Chondrocyte (in vitro differentiated cells): ENCODE measurements at regions not wholly inside any gene's neighbourhood (a gene's known extent, or its start where the extent isn't known, plus 50 kb on each side); places are given as distances from the start of the nearest gene placed in this dataset.

Experiments used
- DNase-seq: peaks from one replicate; pipeline ENCODE4 v3.0.0; 2021; ENCODE audit warnings: mixed read lengths, low spot score
- H3K27ac Mint-ChIP-seq: one replicate; pipeline ENCODE4 v1.8.0; 2021; ENCODE audit warnings: mild to moderate bottlenecking, moderate library complexity, mixed read lengths; ENCODE audit not compliant: unreplicated experiment
- H3K27me3 Mint-ChIP-seq: 2 replicates; pipeline ENCODE4 v1.8.0; 2021; ENCODE audit warnings: low read depth, mixed read lengths
- H3K36me3 Mint-ChIP-seq: 2 replicates; pipeline ENCODE4 v1.8.0; 2021; ENCODE audit warnings: low read depth, mixed read lengths
- H3K4me1 Mint-ChIP-seq: 2 replicates; pipeline ENCODE4 v1.8.0; 2021; ENCODE audit warnings: low read depth, mild to moderate bottlenecking, mixed read lengths
- H3K4me3 Mint-ChIP-seq: one replicate; pipeline ENCODE4 v1.8.0; 2021; ENCODE audit warnings: mild to moderate bottlenecking, moderate library complexity, mixed read lengths; ENCODE audit not compliant: unreplicated experiment
- H3K9me3 Mint-ChIP-seq: 2 replicates; pipeline ENCODE4 v1.8.0; 2021; ENCODE audit warnings: low read depth, mixed read lengths
- CTCF ChIP-seq: fragments of 200-600 bp; sonication (generic); IDR thresholded peaks from 2 replicates; pipeline ENCODE4 v1.5.0; 2021; ENCODE audit warnings: antibody characterized with exemption, mild to moderate bottlenecking, moderate library complexity

GRCh38 chr1:228903434-228904071, 168.3 kb downstream of the RHOU start:
- no peak overlapping the region for H3K4me3 Mint-ChIP-seq
- peaks cover 3% of the 10 kb centered on the region for H3K9me3 Mint-ChIP-seq
- no peak for TF ChIP-seq CTCF
- H3K4me1 Mint-ChIP-seq, result peaks cover 44% of the 10 kb centered on the region
- peak overlapping the region; percentile 75 for H3K27ac Mint-ChIP-seq
- DNase-seq, result no peak
- peaks cover 4% of the 10 kb centered on the region for H3K36me3 Mint-ChIP-seq
- H3K27me3 Mint-ChIP-seq, result peaks cover 23% of the 10 kb centered on the region

- Mint-ChIP-seq H3K27me3 (peaks cover 24% of the 10 kb centered on the region), H3K4me3 (no peak overlapping the region), H3K27ac (no peak overlapping the region), H3K4me1 (peaks cover 44% of the 10 kb centered on the region), H3K36me3 (peaks cover 4% of the 10 kb centered on the region), H3K9me3 (peaks cover 3% of the 10 kb centered on the region)
- no peak for DNase-seq
- TF ChIP-seq CTCF, result no peak
These were observed 168.9 kb downstream of the RHOU start for GRCh38 chr1:228904222-228904621.

GRCh38 chr1:228905701-228906101, 170.4 kb downstream of the RHOU start:
- peaks cover 3% of the 10 kb centered on the region for H3K9me3 Mint-ChIP-seq
- H3K4me1 Mint-ChIP-seq, result peaks cover 30% of the 10 kb centered on the region
- no peak overlapping the region for H3K4me3 Mint-ChIP-seq
- peaks cover 3% of the 10 kb centered on the region for H3K36me3 Mint-ChIP-seq
- TF ChIP-seq CTCF, result no peak
- no peak overlapping the region for H3K27ac Mint-ChIP-seq
- H3K27me3 Mint-ChIP-seq, result peaks cover 18% of the 10 kb centered on the region
- no peak for DNase-seq

GRCh38 chr1:228906223-228906860, 171.1 kb downstream of the RHOU start:
- Mint-ChIP-seq H3K36me3 (peaks cover 3% of the 10 kb centered on the region), H3K9me3 (peaks cover 3% of the 10 kb centered on the region), H3K4me3 (no peak overlapping the region), H3K27me3 (peaks cover 21% of the 10 kb centered on the region), H3K27ac (no peak overlapping the region), H3K4me1 (peaks cover 25% of the 10 kb centered on the region)
- no peak for TF ChIP-seq CTCF
- no peak for DNase-seq

- Mint-ChIP-seq H3K4me1 (no peaks in the 10 kb centered on the region), H3K27me3 (peaks cover 23% of the 10 kb centered on the region), H3K9me3 (peaks cover 5% of the 10 kb centered on the region), H3K36me3 (peaks cover 3% of the 10 kb centered on the region), H3K27ac (no peak overlapping the region), H3K4me3 (no peak overlapping the region)
- no peak for TF ChIP-seq CTCF
- DNase-seq, result no peak
These were observed 176.2 kb downstream of the RHOU start for GRCh38 chr1:228911225-228912210.
